ENCODE measurements at regions not wholly inside any gene's neighbourhood (a gene's known extent, or its start where the extent isn't known, plus 50 kb on each side); places are given as distances from the start of the nearest gene placed in this dataset.

DNA sequence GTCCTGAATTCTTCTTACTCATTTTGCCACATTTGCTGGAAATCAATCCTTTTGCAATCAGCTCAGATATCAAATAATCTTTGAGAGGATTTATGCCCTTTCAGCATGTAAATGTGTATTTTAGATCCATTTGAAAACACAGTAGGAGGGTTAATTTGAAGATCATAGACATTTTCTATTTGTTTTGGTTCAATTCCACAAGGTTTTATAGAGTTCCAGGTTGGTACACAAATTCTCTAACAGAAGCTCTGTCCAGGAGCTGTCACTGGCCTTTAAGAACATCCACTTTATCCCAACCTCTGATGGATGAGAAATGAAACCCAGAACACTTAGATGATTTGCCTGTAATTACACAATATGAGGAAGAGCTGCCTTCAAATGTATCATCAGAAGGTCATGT, 157.3 kb upstream of the CHAC2 start:
- H3K4me3 ChIP-seq = no peak overlapping the region
- no peaks in the 10 kb centered on the region for H3K36me3 ChIP-seq (ENCODE audit: low read depth)
- no peak for DNase-seq
- no TSS peak for BruUV-seq (replicated peaks)
- no peaks in the 10 kb centered on the region for H3K9me2 ChIP-seq (ENCODE audit: insufficient read depth)
- no peak for TF ChIP-seq EZH2 (IDR thresholded peaks at IDR 0.05; ENCODE audit: low read depth)
- TF ChIP-seq, protein P1, sequence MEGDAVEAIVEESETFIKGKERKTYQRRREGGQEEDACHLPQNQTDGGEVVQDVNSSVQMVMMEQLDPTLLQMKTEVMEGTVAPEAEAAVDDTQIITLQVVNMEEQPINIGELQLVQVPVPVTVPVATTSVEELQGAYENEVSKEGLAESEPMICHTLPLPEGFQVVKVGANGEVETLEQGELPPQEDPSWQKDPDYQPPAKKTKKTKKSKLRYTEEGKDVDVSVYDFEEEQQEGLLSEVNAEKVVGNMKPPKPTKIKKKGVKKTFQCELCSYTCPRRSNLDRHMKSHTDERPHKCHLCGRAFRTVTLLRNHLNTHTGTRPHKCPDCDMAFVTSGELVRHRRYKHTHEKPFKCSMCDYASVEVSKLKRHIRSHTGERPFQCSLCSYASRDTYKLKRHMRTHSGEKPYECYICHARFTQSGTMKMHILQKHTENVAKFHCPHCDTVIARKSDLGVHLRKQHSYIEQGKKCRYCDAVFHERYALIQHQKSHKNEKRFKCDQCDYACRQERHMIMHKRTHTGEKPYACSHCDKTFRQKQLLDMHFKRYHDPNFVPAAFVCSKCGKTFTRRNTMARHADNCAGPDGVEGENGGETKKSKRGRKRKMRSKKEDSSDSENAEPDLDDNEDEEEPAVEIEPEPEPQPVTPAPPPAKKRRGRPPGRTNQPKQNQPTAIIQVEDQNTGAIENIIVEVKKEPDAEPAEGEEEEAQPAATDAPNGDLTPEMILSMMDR (conservative IDR thresholded peaks at IDR 0.05) = no peak
- no peak overlapping the region for H3K27ac ChIP-seq
- no peaks in the 10 kb centered on the region for H3K9me3 ChIP-seq (ENCODE audit: insufficient read depth, low read depth)
- ChIA-PET CTCF (no interaction called here), POLR2A (ENCODE audit: unreplicated experiment) (no interaction called here)
- H3K4me1 ChIP-seq (replicated peaks; ENCODE audit: insufficient read depth) = no peaks in the 10 kb centered on the region
- H3K27me3 ChIP-seq (ENCODE audit: insufficient read depth, low read depth) = no peaks in the 10 kb centered on the region
- intact Hi-C loops (cut with micrococcal nuclease; ENCODE audit: unreplicated experiment) = no loop called here
- no peak overlapping the region for H3K4me2 ChIP-seq
- H2AFZ ChIP-seq = no peak overlapping the region
- no peaks in the 10 kb centered on the region for H3K79me2 ChIP-seq (ENCODE audit: low read depth)
- no peaks in the 10 kb centered on the region for H4K20me1 ChIP-seq (ENCODE audit: insufficient read depth)
- H3F3A ChIP-seq (ENCODE audit: insufficient read depth, low read depth) = no peaks in the 10 kb centered on the region

- ChIA-PET POLR2A (ENCODE audit: unreplicated experiment) (no interaction called here), CTCF (interaction anchor here (0.5 kb wide), 1 partner anchor 314 kb away, joined by 4 read pairs; no protein-coding TSS in a partner anchor)
- Histone ChIP-seq H3K27ac (no peak overlapping the region), H3K9me3 (ENCODE audit: insufficient read depth, low read depth) (no peaks in the 10 kb centered on the region), H2AFZ (no peak overlapping the region), H3K79me2 (ENCODE audit: low read depth) (no peaks in the 10 kb centered on the region), H4K20me1 (ENCODE audit: insufficient read depth) (no peaks in the 10 kb centered on the region), H3K9me2 (ENCODE audit: insufficient read depth) (no peaks in the 10 kb centered on the region), H3K4me2 (no peak overlapping the region), H3K27me3 (ENCODE audit: insufficient read depth, low read depth) (no peaks in the 10 kb centered on the region), H3K4me3 (no peak overlapping the region), H3K36me3 (ENCODE audit: low read depth) (no peaks in the 10 kb centered on the region), H3F3A (ENCODE audit: insufficient read depth, low read depth) (no peaks in the 10 kb centered on the region), H3K4me1 (replicated peaks; ENCODE audit: insufficient read depth) (no peaks in the 10 kb centered on the region)
- intact Hi-C loops (cut with micrococcal nuclease; ENCODE audit: unreplicated experiment) = no loop called here
- no peak for DNase-seq
- TF ChIP-seq, protein P1 (conservative IDR thresholded peaks at IDR 0.05) = no peak
- TF ChIP-seq EZH2 (IDR thresholded peaks at IDR 0.05; ENCODE audit: low read depth) = no peak
- BruUV-seq (replicated peaks) = no TSS peak
Measured at GRCh38 chr2:53609551-53609950, 158.1 kb upstream of the CHAC2 start.

- POLR2A ChIA-PET (ENCODE audit: unreplicated experiment) = no interaction called here
- H3K9me2 ChIP-seq (ENCODE audit: insufficient read depth) = no peaks in the 10 kb centered on the region
- intact Hi-C loops (cut with micrococcal nuclease; ENCODE audit: unreplicated experiment) = no loop called here
- no peak overlapping the region for H2AFZ ChIP-seq
- H3K9me3 ChIP-seq (ENCODE audit: insufficient read depth, low read depth) = no peaks in the 10 kb centered on the region
- no peak overlapping the region for H3K4me2 ChIP-seq
- no peaks in the 10 kb centered on the region for H3K27me3 ChIP-seq (ENCODE audit: insufficient read depth, low read depth)
- no peaks in the 10 kb centered on the region for H3K4me1 ChIP-seq (replicated peaks; ENCODE audit: insufficient read depth)
- H3F3A ChIP-seq (ENCODE audit: insufficient read depth, low read depth) = no peaks in the 10 kb centered on the region
- H3K4me3 ChIP-seq = no peak overlapping the region
- H3K79me2 ChIP-seq (ENCODE audit: low read depth) = no peaks in the 10 kb centered on the region
- CTCF ChIA-PET = no interaction called here
- TF ChIP-seq EZH2 (IDR thresholded peaks at IDR 0.05; ENCODE audit: low read depth) = no peak
- TF ChIP-seq, protein P1 (conservative IDR thresholded peaks at IDR 0.05) = no peak
- H3K27ac ChIP-seq = no peak overlapping the region
- H4K20me1 ChIP-seq (ENCODE audit: insufficient read depth) = no peaks in the 10 kb centered on the region
- BruUV-seq (replicated peaks) = no TSS peak
- no peaks in the 10 kb centered on the region for H3K36me3 ChIP-seq (ENCODE audit: low read depth)
- no peak for DNase-seq
Measured at GRCh38 chr2:53608293-53608692, 159.3 kb upstream of the CHAC2 start.

Data from PC-9 (cell line).